NCI-H226 (cell line): ENCODE measurements at regions not wholly inside any gene's neighbourhood (a gene's known extent, or its start where the extent isn't known, plus 50 kb on each side); places are given as distances from the start of the nearest gene placed in this dataset.
"Not testable (repeated sequence)": the region's sequence is repeated elsewhere in the genome, so short reads cannot be mapped to it uniquely, and the experiment has no call there.

Source experiments
- DNase-seq: peaks from one replicate; pipeline ENCODE4 v3.0.0-alpha.2; 2015

GRCh38 chr3:4158329-4158728 lies 144.8 kb upstream of the SETMAR start:
- no peak for DNase-seq

- DNase-seq: no peak
Measured at GRCh38 chr3:4162096-4162495, 141.1 kb upstream of the SETMAR start.

GRCh38 chr3:4163011-4163410 lies 140.2 kb upstream of the SETMAR start:
- DNase-seq: no peak

- no peak for DNase-seq
Measured at GRCh38 chr3:4166540-4166939, 136.6 kb upstream of the SETMAR start.

GRCh38 chr3:4167230-4167629 lies 135.9 kb upstream of the SETMAR start:
- not testable (repeated sequence) for DNase-seq

GRCh38 chr3:4174791-4175190 lies 128.4 kb upstream of the SETMAR start:
- DNase-seq: no peak

- no peak for DNase-seq
Measured at GRCh38 chr3:4191971-4192370, 111.2 kb upstream of the SETMAR start.

GRCh38 chr3:4195006-4195405 lies 108.2 kb upstream of the SETMAR start:
- DNase-seq: no peak

- no peak for DNase-seq
Measured at GRCh38 chr3:4196506-4197147, 106.5 kb upstream of the SETMAR start.

GRCh38 chr3:4197670-4198069 lies 105.5 kb upstream of the SETMAR start:
- no peak for DNase-seq

GRCh38 chr3:4198491-4198890 lies 104.7 kb upstream of the SETMAR start:
- DNase-seq: no peak

GRCh38 chr3:4204776-4205175 lies 98.4 kb upstream of the SETMAR start:
- DNase-seq: not testable (repeated sequence)

- DNase-seq: no peak
Measured at GRCh38 chr3:4207672-4208071, 95.5 kb upstream of the SETMAR start.

- DNase-seq: no peak
Measured at GRCh38 chr3:4208556-4208955, 94.6 kb upstream of the SETMAR start.

- no peak for DNase-seq
Measured at GRCh38 chr3:4211610-4212009, 91.6 kb upstream of the SETMAR start.

- DNase-seq: not testable (repeated sequence)
Measured at GRCh38 chr3:4213420-4213819, 89.7 kb upstream of the SETMAR start.

GRCh38 chr3:4216974-4217373 lies 86.2 kb upstream of the SETMAR start:
- not testable (repeated sequence) for DNase-seq

GRCh38 chr3:4218456-4219226 lies 84.5 kb upstream of the SETMAR start:
- no peak for DNase-seq

- DNase-seq: no peak
Measured at GRCh38 chr3:4219227-4219568, 84.0 kb upstream of the SETMAR start.

- no peak for DNase-seq
Measured at GRCh38 chr3:4220065-4220464, 83.1 kb upstream of the SETMAR start.

GRCh38 chr3:4222574-4223175 lies 80.5 kb upstream of the SETMAR start:
- peak; percentile 28 for DNase-seq

- DNase-seq: no peak
Measured at GRCh38 chr3:4223777-4224176, 79.4 kb upstream of the SETMAR start.

- no peak for DNase-seq
Measured at GRCh38 chr3:4224331-4224730, 78.8 kb upstream of the SETMAR start.

GRCh38 chr3:4225005-4225471 lies 78.1 kb upstream of the SETMAR start:
- DNase-seq: no peak
